Smooth muscle cell (in vitro differentiated cells): ENCODE measurements at regions not wholly inside any gene's neighbourhood (a gene's known extent, or its start where the extent isn't known, plus 50 kb on each side); places are given as distances from the start of the nearest gene placed in this dataset.

Source experiments
- DNase-seq: peaks from one replicate; lab custom pipeline; 2025; ENCODE audit not compliant: unreplicated experiment; lab: John Stamatoyannopoulos, UW
- H2AFZ ChIP-seq: fragments of 200-600 bp; sonication (generic); 2 replicates; pipeline ENCODE4 v1.6.0; 2016; ENCODE audit warnings: antibody characterized with exemption, low read depth, mild to moderate bottlenecking
- H3F3A ChIP-seq: fragments of 200-600 bp; sonication (generic); 2 replicates; pipeline ENCODE4 v1.6.0; 2017; ENCODE audit warnings: antibody characterized with exemption, low read depth
- H3K27ac ChIP-seq: fragments of 200-600 bp; sonication (generic); 2 replicates; pipeline ENCODE4 v1.5.1; 2016; ENCODE audit warnings: low read depth, mild to moderate bottlenecking
- H3K27me3 ChIP-seq: fragments of 200-600 bp; sonication (generic); 2 replicates; pipeline ENCODE4 v1.6.1; 2016; ENCODE audit warnings: low read depth, mild to moderate bottlenecking
- H3K36me3 ChIP-seq: fragments of 200-600 bp; sonication (generic); 2 replicates; pipeline ENCODE4 v1.5.1; 2016; ENCODE audit warnings: low read depth
- H3K4me1 ChIP-seq: fragments of 200-600 bp; sonication (generic); 2 replicates; pipeline ENCODE4 v1.5.1; 2016; ENCODE audit warnings: low read depth
- H3K4me2 ChIP-seq: fragments of 200-600 bp; sonication (generic); 2 replicates; pipeline ENCODE4 v1.6.0; 2016; ENCODE audit warnings: mild to moderate bottlenecking
- H3K4me3 ChIP-seq: fragments of 200-600 bp; sonication (generic); 2 replicates; pipeline ENCODE4 v1.5.1; 2016; ENCODE audit warnings: mild to moderate bottlenecking
- H3K79me2 ChIP-seq: fragments of 200-600 bp; sonication (generic); 2 replicates; pipeline ENCODE4 v1.6.0; 2016; ENCODE audit warnings: low read depth, mild to moderate bottlenecking
- H3K9ac ChIP-seq: fragments of 200-600 bp; sonication (generic); 2 replicates; pipeline ENCODE4 v1.6.0; 2016; ENCODE audit warnings: low read depth
- H3K9me3 ChIP-seq: fragments of 200-600 bp; sonication (generic); replicated peaks from 2 replicates; pipeline ENCODE4 v1.5.1; 2016; ENCODE audit warnings: low read depth
- H4K20me1 ChIP-seq: fragments of 200-600 bp; sonication (generic); 2 replicates; pipeline ENCODE4 v1.6.0; 2016; ENCODE audit warnings: low read depth
- WGBS: methylation state at CpG from one replicate; pipeline ENCODE4 v1.1.7; 2016; ENCODE audit warnings: low lambda C conversion rate; 5-methylcytosine and 5-hydroxymethylcytosine counted together
- TF ChIP-seq, protein P1 (sequence below): fragments of 200-600 bp; sonication (generic); IDR thresholded peaks from 2 replicates; pipeline ENCODE4 v1.5.1; 2017; ENCODE audit warnings: borderline replicate concordance, mild to moderate bottlenecking, antibody characterized with exemption; ENCODE audit not compliant: insufficient read depth, poor library complexity, severe bottlenecking

DNA sequence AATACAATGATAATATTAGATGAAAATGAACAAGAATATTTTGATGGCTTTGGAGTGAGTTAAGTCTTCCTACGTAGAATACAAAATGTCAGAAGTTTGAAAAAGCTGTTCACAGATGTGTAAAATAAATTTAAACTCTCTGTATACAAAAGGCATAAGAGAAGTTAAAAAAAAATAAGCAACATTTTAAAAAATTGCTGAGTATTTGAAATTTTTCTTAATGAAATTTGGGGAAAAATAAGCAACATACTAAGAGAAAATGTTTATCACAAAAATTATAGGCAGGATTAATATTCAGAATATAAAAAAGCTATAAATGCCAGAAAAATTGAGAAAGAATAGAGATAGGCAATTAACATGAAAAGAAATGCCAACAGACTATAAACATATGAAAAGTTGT, 470.7 kb upstream of the TRPC7 start:
- no peaks in the 10 kb centered on the region for H3K4me1 ChIP-seq
- TF ChIP-seq, protein P1, sequence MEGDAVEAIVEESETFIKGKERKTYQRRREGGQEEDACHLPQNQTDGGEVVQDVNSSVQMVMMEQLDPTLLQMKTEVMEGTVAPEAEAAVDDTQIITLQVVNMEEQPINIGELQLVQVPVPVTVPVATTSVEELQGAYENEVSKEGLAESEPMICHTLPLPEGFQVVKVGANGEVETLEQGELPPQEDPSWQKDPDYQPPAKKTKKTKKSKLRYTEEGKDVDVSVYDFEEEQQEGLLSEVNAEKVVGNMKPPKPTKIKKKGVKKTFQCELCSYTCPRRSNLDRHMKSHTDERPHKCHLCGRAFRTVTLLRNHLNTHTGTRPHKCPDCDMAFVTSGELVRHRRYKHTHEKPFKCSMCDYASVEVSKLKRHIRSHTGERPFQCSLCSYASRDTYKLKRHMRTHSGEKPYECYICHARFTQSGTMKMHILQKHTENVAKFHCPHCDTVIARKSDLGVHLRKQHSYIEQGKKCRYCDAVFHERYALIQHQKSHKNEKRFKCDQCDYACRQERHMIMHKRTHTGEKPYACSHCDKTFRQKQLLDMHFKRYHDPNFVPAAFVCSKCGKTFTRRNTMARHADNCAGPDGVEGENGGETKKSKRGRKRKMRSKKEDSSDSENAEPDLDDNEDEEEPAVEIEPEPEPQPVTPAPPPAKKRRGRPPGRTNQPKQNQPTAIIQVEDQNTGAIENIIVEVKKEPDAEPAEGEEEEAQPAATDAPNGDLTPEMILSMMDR, result no peak
- 91% methylated on average over 1 of the region's 1 CpG for WGBS
- no peak overlapping the region for H3K27ac ChIP-seq
- H3F3A ChIP-seq, result no peaks in the 10 kb centered on the region
- no peak overlapping the region for H3K4me3 ChIP-seq
- H3K36me3 ChIP-seq, result no peaks in the 10 kb centered on the region
- H3K27me3 ChIP-seq, result no peaks in the 10 kb centered on the region
- H3K9ac ChIP-seq, result no peak overlapping the region
- no peaks in the 10 kb centered on the region for H3K79me2 ChIP-seq
- H3K9me3 ChIP-seq, result no peaks in the 10 kb centered on the region
- no peak overlapping the region for H3K4me2 ChIP-seq
- no peak overlapping the region for H2AFZ ChIP-seq
- no peak for DNase-seq
- no peaks in the 10 kb centered on the region for H4K20me1 ChIP-seq

GRCh38 chr5:136820848-136821247, 455.5 kb upstream of the TRPC7 start:
- Histone ChIP-seq H3K79me2 (no peaks in the 10 kb centered on the region), H3K27ac (no peak overlapping the region), H3K9ac (no peak overlapping the region), H3K4me2 (no peak overlapping the region), H2AFZ (no peak overlapping the region), H3K9me3 (no peaks in the 10 kb centered on the region), H3K27me3 (no peaks in the 10 kb centered on the region), H3F3A (no peaks in the 10 kb centered on the region), H3K36me3 (no peaks in the 10 kb centered on the region), H3K4me1 (no peaks in the 10 kb centered on the region), H3K4me3 (no peak overlapping the region), H4K20me1 (no peaks in the 10 kb centered on the region)
- TF ChIP-seq, protein P1, result no peak
- no peak for DNase-seq
- 90% methylated on average over 1 of the region's 1 CpG for WGBS

GRCh38 chr5:136819526-136820302, 454.4 kb upstream of the TRPC7 start:
- no peak overlapping the region for H3K27ac ChIP-seq
- TF ChIP-seq, protein P1, result no peak
- H3K36me3 ChIP-seq, result no peaks in the 10 kb centered on the region
- no peaks in the 10 kb centered on the region for H3K79me2 ChIP-seq
- H2AFZ ChIP-seq, result no peak overlapping the region
- WGBS, result 100% methylated on average over 1 of the region's 1 CpG
- no peaks in the 10 kb centered on the region for H3K27me3 ChIP-seq
- H3K9ac ChIP-seq, result no peak overlapping the region
- no peak for DNase-seq
- H3K4me3 ChIP-seq, result no peak overlapping the region
- no peak overlapping the region for H3K4me2 ChIP-seq
- H3F3A ChIP-seq, result no peaks in the 10 kb centered on the region
- no peaks in the 10 kb centered on the region for H3K4me1 ChIP-seq
- H3K9me3 ChIP-seq, result no peaks in the 10 kb centered on the region
- H4K20me1 ChIP-seq, result no peaks in the 10 kb centered on the region

GRCh38 chr5:136816327-136816726, 451.0 kb upstream of the TRPC7 start:
- Histone ChIP-seq H3F3A (peaks cover 15% of the 10 kb centered on the region), H3K4me1 (no peaks in the 10 kb centered on the region), H2AFZ (no peak overlapping the region), H4K20me1 (no peaks in the 10 kb centered on the region), H3K4me2 (no peak overlapping the region), H3K4me3 (no peak overlapping the region), H3K79me2 (no peaks in the 10 kb centered on the region), H3K27ac (no peak overlapping the region), H3K9ac (no peak overlapping the region), H3K36me3 (no peaks in the 10 kb centered on the region), H3K9me3 (no peaks in the 10 kb centered on the region), H3K27me3 (no peaks in the 10 kb centered on the region)
- no peak for DNase-seq
- TF ChIP-seq, protein P1, result no peak
- 77% methylated on average over 2 of the region's 2 CpGs for WGBS
